ENCODE measurements at regions not wholly inside any gene's neighbourhood (a gene's known extent, or its start where the extent isn't known, plus 50 kb on each side); places are given as distances from the start of the nearest gene placed in this dataset.
"Not testable (repeated sequence)": the region's sequence is repeated elsewhere in the genome, so short reads cannot be mapped to it uniquely, and the experiment has no call there.

- H3K9ac ChIP-seq (ENCODE audit: low read length); H2AFZ ChIP-seq (ENCODE audit: low read depth, low read length); H3K4me3 ChIP-seq (ENCODE audit: low read length); H3K36me3 ChIP-seq (replicated peaks; ENCODE audit: low read depth, low read length); H3K4me1 ChIP-seq (ENCODE audit: low read length); H3K79me2 ChIP-seq (ENCODE audit: low read length); H3K9me3 ChIP-seq (ENCODE audit: insufficient read depth, low read length); H4K20me1 ChIP-seq (ENCODE audit: insufficient read depth, low read length); H3K27ac ChIP-seq (ENCODE audit: low read length); H3K4me2 ChIP-seq (ENCODE audit: low read length); H3K27me3 ChIP-seq (ENCODE audit: low read depth, low read length): not testable (repeated sequence)
These were observed 158.4 kb downstream of the ANKRD36B start for GRCh38 chr2:97431169-97431725.

- H3K4me2 ChIP-seq (ENCODE audit: low read length): not testable (repeated sequence)
These were observed 167.3 kb downstream of the ANKRD36B start for GRCh38 chr2:97422376-97422775.

GRCh38 chr2:97406340-97406739 is 183.3 kb downstream of the ANKRD36B start:
- H3K4me2 ChIP-seq (ENCODE audit: low read length); H3K27me3 ChIP-seq (ENCODE audit: low read depth, low read length); H3K4me1 ChIP-seq (ENCODE audit: low read length); H3K4me3 ChIP-seq (ENCODE audit: low read length); H3K9ac ChIP-seq (ENCODE audit: low read length); H3K36me3 ChIP-seq (replicated peaks; ENCODE audit: low read depth, low read length); H3K79me2 ChIP-seq (ENCODE audit: low read length); H3K27ac ChIP-seq (ENCODE audit: low read length); H4K20me1 ChIP-seq (ENCODE audit: insufficient read depth, low read length); H3K9me3 ChIP-seq (ENCODE audit: insufficient read depth, low read length); H2AFZ ChIP-seq (ENCODE audit: low read depth, low read length): not testable (repeated sequence)

More at GRCh38 chr2:97422376-97422775, 167.3 kb downstream of the ANKRD36B start:
- not testable (repeated sequence) for H3K9me3 ChIP-seq (ENCODE audit: insufficient read depth, low read length); H2AFZ ChIP-seq (ENCODE audit: low read depth, low read length); H4K20me1 ChIP-seq (ENCODE audit: insufficient read depth, low read length); H3K4me3 ChIP-seq (ENCODE audit: low read length); H3K4me1 ChIP-seq (ENCODE audit: low read length); H3K36me3 ChIP-seq (replicated peaks; ENCODE audit: low read depth, low read length); H3K79me2 ChIP-seq (ENCODE audit: low read length); H3K27me3 ChIP-seq (ENCODE audit: low read depth, low read length); H3K9ac ChIP-seq (ENCODE audit: low read length); H3K27ac ChIP-seq (ENCODE audit: low read length)

GRCh38 chr2:97405172-97405737 is 184.4 kb downstream of the ANKRD36B start:
- H3K27ac ChIP-seq (ENCODE audit: low read length); H2AFZ ChIP-seq (ENCODE audit: low read depth, low read length); H4K20me1 ChIP-seq (ENCODE audit: insufficient read depth, low read length); H3K4me1 ChIP-seq (ENCODE audit: low read length); H3K4me2 ChIP-seq (ENCODE audit: low read length); H3K4me3 ChIP-seq (ENCODE audit: low read length); H3K9ac ChIP-seq (ENCODE audit: low read length); H3K27me3 ChIP-seq (ENCODE audit: low read depth, low read length); H3K9me3 ChIP-seq (ENCODE audit: insufficient read depth, low read length); H3K79me2 ChIP-seq (ENCODE audit: low read length); H3K36me3 ChIP-seq (replicated peaks; ENCODE audit: low read depth, low read length): not testable (repeated sequence)

GRCh38 chr2:97402678-97403077 is 187.0 kb downstream of the ANKRD36B start:
- H3K79me2 ChIP-seq (ENCODE audit: low read length); H3K4me1 ChIP-seq (ENCODE audit: low read length); H3K9ac ChIP-seq (ENCODE audit: low read length); H3K27me3 ChIP-seq (ENCODE audit: low read depth, low read length); H3K4me2 ChIP-seq (ENCODE audit: low read length); H3K27ac ChIP-seq (ENCODE audit: low read length); H4K20me1 ChIP-seq (ENCODE audit: insufficient read depth, low read length); H3K36me3 ChIP-seq (replicated peaks; ENCODE audit: low read depth, low read length); H2AFZ ChIP-seq (ENCODE audit: low read depth, low read length); H3K9me3 ChIP-seq (ENCODE audit: insufficient read depth, low read length); H3K4me3 ChIP-seq (ENCODE audit: low read length): not testable (repeated sequence)

GRCh38 chr2:97395691-97396090 is 194.0 kb downstream of the ANKRD36B start:
- not testable (repeated sequence) for H3K9me3 ChIP-seq (ENCODE audit: insufficient read depth, low read length); H3K4me2 ChIP-seq (ENCODE audit: low read length); H3K36me3 ChIP-seq (replicated peaks; ENCODE audit: low read depth, low read length); H3K9ac ChIP-seq (ENCODE audit: low read length); H3K4me1 ChIP-seq (ENCODE audit: low read length); H3K27ac ChIP-seq (ENCODE audit: low read length); H3K27me3 ChIP-seq (ENCODE audit: low read depth, low read length); H2AFZ ChIP-seq (ENCODE audit: low read depth, low read length); H4K20me1 ChIP-seq (ENCODE audit: insufficient read depth, low read length); H3K79me2 ChIP-seq (ENCODE audit: low read length); H3K4me3 ChIP-seq (ENCODE audit: low read length)

GRCh38 chr2:97385803-97386202 is 203.9 kb downstream of the ANKRD36B start:
- not testable (repeated sequence) for H3K79me2 ChIP-seq (ENCODE audit: low read length); H3K9me3 ChIP-seq (ENCODE audit: insufficient read depth, low read length); H3K9ac ChIP-seq (ENCODE audit: low read length); H3K4me3 ChIP-seq (ENCODE audit: low read length); H3K4me1 ChIP-seq (ENCODE audit: low read length); H3K4me2 ChIP-seq (ENCODE audit: low read length); H3K27ac ChIP-seq (ENCODE audit: low read length); H3K36me3 ChIP-seq (replicated peaks; ENCODE audit: low read depth, low read length); H2AFZ ChIP-seq (ENCODE audit: low read depth, low read length); H4K20me1 ChIP-seq (ENCODE audit: insufficient read depth, low read length); H3K27me3 ChIP-seq (ENCODE audit: low read depth, low read length)

GRCh38 chr2:97375913-97376312 is 213.8 kb downstream of the ANKRD36B start:
- not testable (repeated sequence) for H3K4me3 ChIP-seq (ENCODE audit: low read length); H3K79me2 ChIP-seq (ENCODE audit: low read length); H3K4me2 ChIP-seq (ENCODE audit: low read length)

GRCh38 chr2:97374426-97374825 is 215.3 kb downstream of the ANKRD36B start:
- H2AFZ ChIP-seq (ENCODE audit: low read depth, low read length); H3K9me3 ChIP-seq (ENCODE audit: insufficient read depth, low read length); H3K79me2 ChIP-seq (ENCODE audit: low read length); H3K36me3 ChIP-seq (replicated peaks; ENCODE audit: low read depth, low read length); H3K27ac ChIP-seq (ENCODE audit: low read length); H3K4me1 ChIP-seq (ENCODE audit: low read length); H4K20me1 ChIP-seq (ENCODE audit: insufficient read depth, low read length); H3K4me3 ChIP-seq (ENCODE audit: low read length); H3K27me3 ChIP-seq (ENCODE audit: low read depth, low read length); H3K4me2 ChIP-seq (ENCODE audit: low read length); H3K9ac ChIP-seq (ENCODE audit: low read length): not testable (repeated sequence)

More at GRCh38 chr2:97375913-97376312, 213.8 kb downstream of the ANKRD36B start:
- H3K9me3 ChIP-seq (ENCODE audit: insufficient read depth, low read length); H3K27me3 ChIP-seq (ENCODE audit: low read depth, low read length); H3K27ac ChIP-seq (ENCODE audit: low read length); H4K20me1 ChIP-seq (ENCODE audit: insufficient read depth, low read length); H3K36me3 ChIP-seq (replicated peaks; ENCODE audit: low read depth, low read length); H3K9ac ChIP-seq (ENCODE audit: low read length); H2AFZ ChIP-seq (ENCODE audit: low read depth, low read length); H3K4me1 ChIP-seq (ENCODE audit: low read length): not testable (repeated sequence)

GRCh38 chr2:97363159-97363558 is 226.5 kb downstream of the ANKRD36B start:
- not testable (repeated sequence) for H2AFZ ChIP-seq (ENCODE audit: low read depth, low read length); H3K4me1 ChIP-seq (ENCODE audit: low read length); H3K79me2 ChIP-seq (ENCODE audit: low read length); H3K4me3 ChIP-seq (ENCODE audit: low read length); H3K27ac ChIP-seq (ENCODE audit: low read length); H4K20me1 ChIP-seq (ENCODE audit: insufficient read depth, low read length); H3K4me2 ChIP-seq (ENCODE audit: low read length); H3K9ac ChIP-seq (ENCODE audit: low read length); H3K9me3 ChIP-seq (ENCODE audit: insufficient read depth, low read length); H3K36me3 ChIP-seq (replicated peaks; ENCODE audit: low read depth, low read length); H3K27me3 ChIP-seq (ENCODE audit: low read depth, low read length)
